ENCODE measurements at regions not wholly inside any gene's neighbourhood (a gene's known extent, or its start where the extent isn't known, plus 50 kb on each side); places are given as distances from the start of the nearest gene placed in this dataset.

DNA sequence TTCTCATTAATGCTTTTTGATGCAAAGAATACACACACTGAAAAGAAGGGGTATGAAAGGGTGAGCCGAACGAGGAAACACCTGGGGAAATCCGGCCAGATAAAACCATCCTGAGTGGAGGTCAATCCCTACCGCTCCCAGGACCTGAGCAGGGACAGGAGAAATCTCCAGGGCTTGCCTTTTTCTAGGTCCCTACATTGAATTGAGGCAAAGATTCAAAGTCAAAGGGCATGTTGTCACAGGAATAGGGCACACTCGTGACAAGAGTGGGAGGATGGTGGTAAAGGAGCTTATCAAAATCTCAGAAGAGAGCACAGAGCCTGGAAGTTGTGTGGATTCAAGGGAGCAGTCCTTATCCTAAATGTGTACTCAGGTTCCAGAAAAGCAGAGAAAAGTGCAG, 61.2 kb upstream of the ACKR3 start:
- TF ChIP-seq, protein P1, sequence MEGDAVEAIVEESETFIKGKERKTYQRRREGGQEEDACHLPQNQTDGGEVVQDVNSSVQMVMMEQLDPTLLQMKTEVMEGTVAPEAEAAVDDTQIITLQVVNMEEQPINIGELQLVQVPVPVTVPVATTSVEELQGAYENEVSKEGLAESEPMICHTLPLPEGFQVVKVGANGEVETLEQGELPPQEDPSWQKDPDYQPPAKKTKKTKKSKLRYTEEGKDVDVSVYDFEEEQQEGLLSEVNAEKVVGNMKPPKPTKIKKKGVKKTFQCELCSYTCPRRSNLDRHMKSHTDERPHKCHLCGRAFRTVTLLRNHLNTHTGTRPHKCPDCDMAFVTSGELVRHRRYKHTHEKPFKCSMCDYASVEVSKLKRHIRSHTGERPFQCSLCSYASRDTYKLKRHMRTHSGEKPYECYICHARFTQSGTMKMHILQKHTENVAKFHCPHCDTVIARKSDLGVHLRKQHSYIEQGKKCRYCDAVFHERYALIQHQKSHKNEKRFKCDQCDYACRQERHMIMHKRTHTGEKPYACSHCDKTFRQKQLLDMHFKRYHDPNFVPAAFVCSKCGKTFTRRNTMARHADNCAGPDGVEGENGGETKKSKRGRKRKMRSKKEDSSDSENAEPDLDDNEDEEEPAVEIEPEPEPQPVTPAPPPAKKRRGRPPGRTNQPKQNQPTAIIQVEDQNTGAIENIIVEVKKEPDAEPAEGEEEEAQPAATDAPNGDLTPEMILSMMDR (optimal IDR thresholded peaks at IDR 0.05 in 1 of 3, IDR thresholded peaks at IDR 0.05 in 1 of 3, conservative IDR thresholded peaks at IDR 0.05 in 1 of 3; ENCODE audit: extremely low read depth in 1 of 3, insufficient read depth in 2 of 3, low read length in 3 of 3) = no peak
- no peak for TF ChIP-seq EZH2 (IDR thresholded peaks at IDR 0.05; ENCODE audit: low read length)
- no peaks in the 10 kb centered on the region for H3K9me1 ChIP-seq (ENCODE audit: control insufficient read depth, extremely low read depth, insufficient read depth, low read length)
- no peak overlapping the region for H3K27ac ChIP-seq (ENCODE audit: control insufficient read depth, insufficient read depth, low read length)
- H4K20me1 ChIP-seq (ENCODE audit: control insufficient read depth, extremely low read depth, insufficient read depth, low read length) = no peaks in the 10 kb centered on the region
- no peaks in the 10 kb centered on the region for H3K36me3 ChIP-seq (ENCODE audit: control insufficient read depth in 2 of 2, extremely low read depth in 1 of 2, insufficient read depth in 2 of 2, low read length in 2 of 2)
- H3K9ac ChIP-seq (ENCODE audit: control insufficient read depth, extremely low read depth, insufficient read depth, low read length) = no peak overlapping the region
- no peak overlapping the region for H2AFZ ChIP-seq (ENCODE audit: control insufficient read depth, low read length)
- no peak overlapping the region for H3K4me2 ChIP-seq (ENCODE audit: control insufficient read depth, extremely low read depth, insufficient read depth, low read depth, low read length)
- no peaks in the 10 kb centered on the region for H3K27me3 ChIP-seq (ENCODE audit: control insufficient read depth, extremely low read depth, insufficient read depth, low read length)
- no peak overlapping the region for H3K4me3 ChIP-seq (ENCODE audit: control insufficient read depth in 2 of 3, extremely low read depth in 1 of 3, insufficient read depth in 2 of 3, low read depth in 1 of 3, low read length in 3 of 3)
- H3K79me2 ChIP-seq (ENCODE audit: control insufficient read depth, insufficient read depth, low read length) = no peaks in the 10 kb centered on the region
- no peaks in the 10 kb centered on the region for H3K4me1 ChIP-seq (ENCODE audit: control insufficient read depth, extremely low read depth, insufficient read depth, low read length)
- DNase-seq (ENCODE audit: low read depth, low spot score) (no peak), FAIRE-seq (no peak)
- dilution Hi-C loops (cut with MboI; ENCODE audit: extremely low pct_ligation_motif_present, low sequenced_read_pairs) = no loop called here
- no peaks in the 10 kb centered on the region for H3K9me3 ChIP-seq (ENCODE audit: control insufficient read depth, low read depth, low read length)

DNA sequence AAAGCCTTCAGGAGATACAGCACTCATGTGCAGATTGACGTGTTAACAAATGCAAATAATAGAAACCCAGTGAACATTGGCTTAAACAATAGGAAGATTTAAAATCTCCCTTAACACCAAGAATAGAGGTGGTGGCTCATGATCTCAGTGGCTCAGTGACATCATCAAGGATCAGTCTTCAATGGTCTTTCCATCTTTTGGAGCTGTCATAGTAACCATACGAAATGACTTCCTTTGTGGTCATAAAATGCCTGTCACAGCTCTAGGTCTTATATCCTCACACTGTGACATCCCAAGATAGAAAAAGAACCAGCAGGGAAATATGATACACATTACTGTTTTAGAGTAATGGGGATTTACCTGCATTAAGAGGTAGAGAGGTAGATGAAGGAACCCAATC, 59.6 kb upstream of the ACKR3 start:
- Histone ChIP-seq H3K9me3 (ENCODE audit: control insufficient read depth, low read depth, low read length) (no peaks in the 10 kb centered on the region), H3K9ac (ENCODE audit: control insufficient read depth, extremely low read depth, insufficient read depth, low read length) (no peak overlapping the region), H3K36me3 (ENCODE audit: control insufficient read depth in 2 of 2, extremely low read depth in 1 of 2, insufficient read depth in 2 of 2, low read length in 2 of 2) (no peaks in the 10 kb centered on the region), H4K20me1 (ENCODE audit: control insufficient read depth, extremely low read depth, insufficient read depth, low read length) (no peaks in the 10 kb centered on the region), H3K4me2 (ENCODE audit: control insufficient read depth, extremely low read depth, insufficient read depth, low read depth, low read length) (no peak overlapping the region), H3K79me2 (ENCODE audit: control insufficient read depth, insufficient read depth, low read length) (no peaks in the 10 kb centered on the region), H3K27me3 (ENCODE audit: control insufficient read depth, extremely low read depth, insufficient read depth, low read length) (no peaks in the 10 kb centered on the region), H3K27ac (ENCODE audit: control insufficient read depth, insufficient read depth, low read length) (no peak overlapping the region), H3K4me1 (ENCODE audit: control insufficient read depth, extremely low read depth, insufficient read depth, low read length) (no peaks in the 10 kb centered on the region), H2AFZ (ENCODE audit: control insufficient read depth, low read length) (no peak overlapping the region), H3K4me3 (ENCODE audit: control insufficient read depth in 2 of 3, extremely low read depth in 1 of 3, insufficient read depth in 2 of 3, low read depth in 1 of 3, low read length in 3 of 3) (no peak overlapping the region), H3K9me1 (ENCODE audit: control insufficient read depth, extremely low read depth, insufficient read depth, low read length) (no peaks in the 10 kb centered on the region)
- DNase-seq (ENCODE audit: low read depth, low spot score) (no peak), FAIRE-seq (no peak)
- dilution Hi-C loops (cut with MboI; ENCODE audit: extremely low pct_ligation_motif_present, low sequenced_read_pairs) = no loop called here
- TF ChIP-seq, protein P1 (optimal IDR thresholded peaks at IDR 0.05 in 1 of 3, IDR thresholded peaks at IDR 0.05 in 1 of 3, conservative IDR thresholded peaks at IDR 0.05 in 1 of 3; ENCODE audit: extremely low read depth in 1 of 3, insufficient read depth in 2 of 3, low read length in 3 of 3) = no peak
- no peak for TF ChIP-seq EZH2 (IDR thresholded peaks at IDR 0.05; ENCODE audit: low read length)

Measured in keratinocyte (primary cell).